GM10248 (cell line): ENCODE measurements at regions not wholly inside any gene's neighbourhood (a gene's known extent, or its start where the extent isn't known, plus 50 kb on each side); places are given as distances from the start of the nearest gene placed in this dataset.

Source experiments
- CTCF ChIA-PET: fragments of 300-600 bp; sonication (Branson Sonifier 250); formaldehyde crosslinking; extraction: SDS; loops from one replicate; lab custom pipeline; 2021; ENCODE audit warnings: antibody characterized with exemption; lab: Yijun Ruan, JAX
- POLR2A ChIA-PET: fragments of 350-650 bp; sonication (Branson Sonifier 250); formaldehyde crosslinking; extraction: SDS; loops from one replicate; lab custom pipeline; 2020; ENCODE audit warnings: antibody characterized with exemption; lab: Yijun Ruan, JAX
- DNase-seq: peaks from one replicate; pipeline ENCODE4 v3.0.0; 2012; ENCODE audit errors: extremely low spot score
- CTCF ChIP-seq: IDR thresholded peaks from 2 replicates; pipeline ENCODE4 v1.5.1; 2012; ENCODE audit warnings: mild to moderate bottlenecking, low read depth; ENCODE audit errors: extremely low read depth, missing control alignments, control extremely low read depth

GRCh38 chr5:23820765-23821471 lies 313.5 kb downstream of the PRDM9 start:
- POLR2A ChIA-PET = no interaction called here
- CTCF ChIA-PET = interaction anchor here (0.9 to 1.2 kb wide), 2 partner anchors 10 to 29 kb away, joined by 3 to 4 read pairs; no protein-coding TSS in a partner anchor
- peak; percentile 40 for TF ChIP-seq CTCF
- DNase-seq = no peak

GRCh38 chr5:23823521-23823920 lies 316.1 kb downstream of the PRDM9 start:
- no peak for TF ChIP-seq CTCF
- POLR2A ChIA-PET = no interaction called here
- no peak for DNase-seq
- CTCF ChIA-PET = interaction anchor here (1.2 kb wide), 1 partner anchor 11 kb away, joined by 5 read pairs; no protein-coding TSS in a partner anchor

DNA sequence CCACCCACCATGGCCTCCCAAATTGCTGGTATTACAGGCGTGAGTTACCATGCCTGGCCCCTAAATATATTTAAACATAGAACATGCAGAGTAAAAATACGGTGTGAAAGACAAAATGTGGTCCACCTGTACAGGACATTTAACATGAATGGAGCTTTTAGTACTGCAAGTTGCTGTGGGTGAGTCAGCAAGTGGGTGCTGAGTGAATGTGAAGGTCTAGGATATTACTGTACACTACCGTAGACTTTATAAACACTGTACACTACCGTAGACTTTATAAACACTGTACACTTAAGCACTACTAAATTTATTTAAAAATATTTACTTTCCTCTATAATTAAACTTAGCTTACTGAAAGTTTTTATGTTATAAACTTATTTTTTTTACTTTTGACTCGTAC lies 317.8 kb downstream of the PRDM9 start:
- POLR2A ChIA-PET = no interaction called here
- TF ChIP-seq CTCF = no peak
- DNase-seq = no peak
- CTCF ChIA-PET = interaction anchor here (1.7 kb wide), 1 partner anchor 12 kb away, joined by 7 read pairs; no protein-coding TSS in a partner anchor

- no peak for TF ChIP-seq CTCF
- DNase-seq = no peak
- POLR2A ChIA-PET = no interaction called here
These were observed 332.7 kb downstream of the PRDM9 start for GRCh38 chr5:23840083-23840482.

GRCh38 chr5:23864786-23865185 lies 357.4 kb downstream of the PRDM9 start:
- no peak for TF ChIP-seq CTCF
- DNase-seq = no peak
- CTCF ChIA-PET = no interaction called here

More at GRCh38 chr5:23840083-23840482, 332.7 kb downstream of the PRDM9 start:
- CTCF ChIA-PET = no interaction called here

DNA sequence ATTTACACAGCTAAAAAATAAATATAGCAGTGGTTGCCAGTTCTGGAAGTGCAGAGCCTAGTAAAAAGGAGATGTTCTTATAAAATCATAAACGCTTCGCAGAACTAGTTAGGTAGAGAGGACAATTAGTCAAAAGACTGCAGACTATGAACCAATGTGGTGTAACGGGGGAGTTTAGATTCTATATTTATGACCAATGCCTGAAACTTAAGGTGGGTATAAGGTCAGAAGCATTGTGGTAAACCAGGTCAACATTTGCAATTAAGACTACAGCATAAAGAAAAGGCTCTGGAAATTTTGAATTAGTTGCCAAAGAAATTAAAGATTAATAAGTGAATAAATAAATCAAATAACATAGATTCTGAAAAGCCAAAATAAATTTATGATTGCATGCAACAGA lies 370.4 kb downstream of the PRDM9 start:
- ChIA-PET CTCF (no interaction called here), POLR2A (no interaction called here)
- DNase-seq = no peak
- no peak for TF ChIP-seq CTCF

More at GRCh38 chr5:23864786-23865185, 357.4 kb downstream of the PRDM9 start:
- POLR2A ChIA-PET = no interaction called here
